ENCODE measurements at regions not wholly inside any gene's neighbourhood (a gene's known extent, or its start where the extent isn't known, plus 50 kb on each side); places are given as distances from the start of the nearest gene placed in this dataset.

- TF ChIP-seq EP300 (IDR thresholded peaks at IDR 0.05; ENCODE audit: borderline replicate concordance in 1 of 2, low read depth in 2 of 2, low read length in 2 of 2): no peak
- TF ChIP-seq RFX5 (IDR thresholded peaks at IDR 0.05; ENCODE audit: borderline replicate concordance, low read depth, low read length): no peak
- no peak for TF ChIP-seq GABPA (IDR thresholded peaks at IDR 0.05; ENCODE audit: borderline replicate concordance, insufficient read depth, low read length)
- no peak for TF ChIP-seq CTCF (IDR thresholded peaks at IDR 0.05; ENCODE audit: control extremely low read depth in 1 of 3, insufficient read depth in 1 of 3, low read depth in 1 of 3, low read length in 3 of 3)
- TF ChIP-seq YY1 (IDR thresholded peaks at IDR 0.05; ENCODE audit: low read depth, low read length): no peak
- TF ChIP-seq EZH2 (IDR thresholded peaks at IDR 0.05; ENCODE audit: low read depth, low read length, severe bottlenecking): no peak
- no peak for TF ChIP-seq SIN3A (conservative IDR thresholded peaks at IDR 0.05 in 1 of 2, IDR thresholded peaks at IDR 0.05 in 1 of 2; ENCODE audit: low read depth in 1 of 2, low read length in 2 of 2)
Observed at GRCh38 chr1:47701283-47701682, 263.4 kb downstream of the FOXD2 start.

All from H1 (cell line).